Hepatocyte (in vitro differentiated cells): ENCODE measurements at regions not wholly inside any gene's neighbourhood (a gene's known extent, or its start where the extent isn't known, plus 50 kb on each side); places are given as distances from the start of the nearest gene placed in this dataset.

Experiments
- DNase-seq: peaks from one replicate; pipeline ENCODE4 v3.0.0-alpha.2; 2016; ENCODE audit warnings: low spot score
- H2AFZ ChIP-seq: fragments of 200-600 bp; sonication (generic); 2 replicates; pipeline ENCODE4 v1.6.0; 2016; ENCODE audit warnings: antibody characterized with exemption, mild to moderate bottlenecking
- H3K27ac ChIP-seq: fragments of 200-600 bp; sonication (generic); 2 replicates; pipeline ENCODE4 v1.5.1; 2016; ENCODE audit warnings: mild to moderate bottlenecking
- H3K27me3 ChIP-seq: fragments of 200-600 bp; sonication (generic); 2 replicates; pipeline ENCODE4 v1.6.1; 2016
- H3K36me3 ChIP-seq: fragments of 200-600 bp; sonication (generic); replicated peaks from 2 replicates; pipeline ENCODE4 v1.5.1; 2016; ENCODE audit warnings: low read depth; ENCODE audit not compliant: insufficient read depth
- H3K4me1 ChIP-seq: fragments of 200-600 bp; sonication (generic); 2 replicates; pipeline ENCODE4 v1.5.1; 2016; ENCODE audit warnings: mild to moderate bottlenecking, moderate library complexity; ENCODE audit not compliant: insufficient read depth
- H3K4me2 ChIP-seq: fragments of 200-600 bp; sonication (generic); 2 replicates; pipeline ENCODE4 v1.6.0; 2016
- H3K4me3 ChIP-seq: fragments of 200-600 bp; sonication (generic); 2 replicates; pipeline ENCODE4 v1.5.1; 2016; ENCODE audit warnings: mild to moderate bottlenecking
- H3K79me2 ChIP-seq: fragments of 200-600 bp; sonication (generic); 2 replicates; pipeline ENCODE4 v1.6.0; 2017; ENCODE audit warnings: mild to moderate bottlenecking
- H3K9me2 ChIP-seq: fragments of 200-600 bp; sonication (generic); replicated peaks from 2 replicates; pipeline ENCODE4 v1.6.0; 2017; ENCODE audit warnings: mild to moderate bottlenecking; ENCODE audit not compliant: insufficient read depth
- H3K9me3 ChIP-seq: fragments of 200-600 bp; sonication (generic); 2 replicates; pipeline ENCODE4 v1.5.1; 2016; ENCODE audit warnings: low read depth, mild to moderate bottlenecking
- H4K20me1 ChIP-seq: fragments of 200-600 bp; sonication (generic); 2 replicates; pipeline ENCODE4 v1.6.0; 2016; ENCODE audit warnings: mild to moderate bottlenecking; ENCODE audit not compliant: insufficient read depth, poor library complexity, severe bottlenecking
- EZH2 ChIP-seq: fragments of 200-600 bp; sonication (generic); IDR thresholded peaks from 2 replicates; pipeline ENCODE4 v1.6.1; 2016; ENCODE audit warnings: antibody characterized with exemption, mild to moderate bottlenecking, borderline replicate concordance
- EZH2phosphoT487 ChIP-seq: fragments of 200-600 bp; sonication (generic); IDR thresholded peaks from one replicate; pipeline ENCODE4 v1.6.1; 2018; ENCODE audit warnings: antibody characterized with exemption, mild to moderate bottlenecking, low read depth, moderate library complexity; ENCODE audit not compliant: unreplicated experiment, severe bottlenecking
- WGBS: methylation state at CpG from one replicate; pipeline ENCODE4 v1.1.6; 2016; ENCODE audit warnings: low lambda C conversion rate; ENCODE audit errors: missing lambda C conversion rate; 5-methylcytosine and 5-hydroxymethylcytosine counted together
- TF ChIP-seq, protein P1 (sequence below): fragments of 200-600 bp; sonication (generic); IDR thresholded peaks from 2 replicates; pipeline ENCODE4 v1.5.1; 2016; ENCODE audit warnings: antibody characterized with exemption, mild to moderate bottlenecking; ENCODE audit not compliant: poor library complexity

DNA sequence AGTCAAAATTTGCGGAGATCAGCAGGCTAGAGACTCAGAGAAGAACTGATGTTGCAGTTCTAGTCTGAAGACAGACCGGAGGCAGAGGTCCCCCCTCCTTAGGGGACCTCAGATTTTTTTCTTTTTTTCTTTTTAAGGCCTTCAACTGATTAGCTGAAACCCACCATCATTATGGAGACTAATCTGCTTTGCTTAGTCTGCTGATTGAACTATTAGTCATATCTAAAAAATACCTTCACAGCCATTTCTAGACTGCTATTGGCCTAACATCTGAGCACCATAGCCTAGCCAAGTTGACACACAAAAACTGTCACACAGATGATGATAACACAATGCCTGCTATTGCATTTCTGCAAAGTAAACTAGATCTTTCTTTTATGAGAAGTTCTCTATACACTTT is 141.1 kb upstream of the TNFAIP3 start:
- 94% methylated on average over 2 of the region's 2 CpGs for WGBS
- no peak for TF ChIP-seq EZH2phosphoT487
- no peak for TF ChIP-seq EZH2
- TF ChIP-seq, protein P1, sequence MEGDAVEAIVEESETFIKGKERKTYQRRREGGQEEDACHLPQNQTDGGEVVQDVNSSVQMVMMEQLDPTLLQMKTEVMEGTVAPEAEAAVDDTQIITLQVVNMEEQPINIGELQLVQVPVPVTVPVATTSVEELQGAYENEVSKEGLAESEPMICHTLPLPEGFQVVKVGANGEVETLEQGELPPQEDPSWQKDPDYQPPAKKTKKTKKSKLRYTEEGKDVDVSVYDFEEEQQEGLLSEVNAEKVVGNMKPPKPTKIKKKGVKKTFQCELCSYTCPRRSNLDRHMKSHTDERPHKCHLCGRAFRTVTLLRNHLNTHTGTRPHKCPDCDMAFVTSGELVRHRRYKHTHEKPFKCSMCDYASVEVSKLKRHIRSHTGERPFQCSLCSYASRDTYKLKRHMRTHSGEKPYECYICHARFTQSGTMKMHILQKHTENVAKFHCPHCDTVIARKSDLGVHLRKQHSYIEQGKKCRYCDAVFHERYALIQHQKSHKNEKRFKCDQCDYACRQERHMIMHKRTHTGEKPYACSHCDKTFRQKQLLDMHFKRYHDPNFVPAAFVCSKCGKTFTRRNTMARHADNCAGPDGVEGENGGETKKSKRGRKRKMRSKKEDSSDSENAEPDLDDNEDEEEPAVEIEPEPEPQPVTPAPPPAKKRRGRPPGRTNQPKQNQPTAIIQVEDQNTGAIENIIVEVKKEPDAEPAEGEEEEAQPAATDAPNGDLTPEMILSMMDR: no peak
- DNase-seq: no peak
- no peaks in the 10 kb centered on the region for H3K9me2 ChIP-seq
- H4K20me1 ChIP-seq: no peaks in the 10 kb centered on the region
- no peak overlapping the region for H3K27ac ChIP-seq
- H2AFZ ChIP-seq: no peak overlapping the region
- H3K4me3 ChIP-seq: no peak overlapping the region
- no peaks in the 10 kb centered on the region for H3K36me3 ChIP-seq
- H3K4me2 ChIP-seq: no peak overlapping the region
- no peaks in the 10 kb centered on the region for H3K9me3 ChIP-seq
- no peaks in the 10 kb centered on the region for H3K79me2 ChIP-seq
- no peaks in the 10 kb centered on the region for H3K27me3 ChIP-seq
- peaks cover 31% of the 10 kb centered on the region for H3K4me1 ChIP-seq

DNA sequence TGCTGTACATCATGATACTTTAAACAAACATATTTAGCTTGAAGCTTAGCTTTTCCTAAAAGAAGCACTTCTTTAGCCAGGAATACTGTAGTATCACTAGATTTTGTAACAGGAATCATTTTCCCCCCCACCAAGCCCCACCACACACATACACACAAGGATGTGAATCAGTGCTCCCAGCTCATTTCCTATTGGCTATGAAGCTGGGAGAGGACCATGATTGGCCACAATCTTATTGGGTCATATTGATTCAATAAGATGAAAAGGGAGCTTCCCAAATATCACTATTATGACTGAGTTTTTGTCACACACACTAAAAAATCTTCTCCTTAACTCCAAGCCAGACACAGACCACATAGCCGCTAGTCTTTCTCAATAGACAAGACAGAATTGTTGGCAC is 140.5 kb upstream of the TNFAIP3 start:
- 89% methylated on average over 1 of the region's 1 CpG for WGBS
- DNase-seq: no peak
- peaks cover 33% of the 10 kb centered on the region for H3K4me1 ChIP-seq
- no peaks in the 10 kb centered on the region for H3K27me3 ChIP-seq
- H3K4me2 ChIP-seq: no peak overlapping the region
- peak overlapping the region; percentile 7 for H3K27ac ChIP-seq
- no peaks in the 10 kb centered on the region for H4K20me1 ChIP-seq
- H3K36me3 ChIP-seq: no peaks in the 10 kb centered on the region
- no peaks in the 10 kb centered on the region for H3K9me3 ChIP-seq
- no peak overlapping the region for H3K4me3 ChIP-seq
- no peak for TF ChIP-seq EZH2
- no peak for TF ChIP-seq EZH2phosphoT487
- TF ChIP-seq, protein P1: no peak
- no peak overlapping the region for H2AFZ ChIP-seq
- no peaks in the 10 kb centered on the region for H3K79me2 ChIP-seq
- no peaks in the 10 kb centered on the region for H3K9me2 ChIP-seq

DNA sequence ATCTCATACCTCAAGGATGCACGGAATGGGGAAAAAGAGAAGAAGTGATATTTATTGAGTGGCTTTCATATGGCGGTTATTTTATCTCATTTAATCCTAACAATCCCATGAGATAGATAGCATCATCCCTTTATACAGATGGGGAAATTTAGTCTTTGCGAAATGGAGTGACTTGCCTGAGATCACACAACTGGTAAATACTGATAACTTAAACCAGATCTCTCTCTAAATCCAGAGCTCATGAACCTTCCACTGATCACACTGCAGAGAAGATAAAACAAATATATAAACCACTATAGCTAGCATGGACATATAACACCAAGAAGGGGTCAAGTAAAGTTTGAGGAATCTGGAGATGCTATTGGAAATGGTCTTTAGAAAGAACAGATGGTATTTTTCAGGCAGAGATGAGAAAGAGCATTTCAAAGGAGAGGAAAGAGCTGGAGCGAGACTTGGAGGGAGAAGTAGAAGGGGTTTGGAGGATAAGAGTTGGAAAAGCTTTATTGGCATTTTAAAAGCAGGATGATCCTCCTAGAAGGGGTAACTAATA is 139.8 kb upstream of the TNFAIP3 start:
- H4K20me1 ChIP-seq: no peaks in the 10 kb centered on the region
- H3K27me3 ChIP-seq: no peaks in the 10 kb centered on the region
- H3K27ac ChIP-seq: no peak overlapping the region
- H3K79me2 ChIP-seq: no peaks in the 10 kb centered on the region
- no peaks in the 10 kb centered on the region for H3K9me2 ChIP-seq
- no peaks in the 10 kb centered on the region for H3K36me3 ChIP-seq
- no peak overlapping the region for H2AFZ ChIP-seq
- no peak overlapping the region for H3K4me3 ChIP-seq
- H3K4me1 ChIP-seq: peaks cover 39% of the 10 kb centered on the region
- H3K9me3 ChIP-seq: no peaks in the 10 kb centered on the region
- DNase-seq: no peak
- WGBS: 56% methylated on average over 4 of the region's 4 CpGs
- TF ChIP-seq EZH2: no peak
- TF ChIP-seq, protein P1: no peak
- TF ChIP-seq EZH2phosphoT487: no peak
- no peak overlapping the region for H3K4me2 ChIP-seq
